CD4-positive, CD25-positive, alpha-beta regulatory T cell (primary cell): ENCODE measurements at regions not wholly inside any gene's neighbourhood (a gene's known extent, or its start where the extent isn't known, plus 50 kb on each side); places are given as distances from the start of the nearest gene placed in this dataset.
"Not testable (repeated sequence)": the region's sequence is repeated elsewhere in the genome, so short reads cannot be mapped to it uniquely, and the experiment has no call there.

Source experiments
- ATAC-seq, 2 donors: fragments of 150-1000 bp; cut with Tn5 transposase; one replicate each; pipeline ENCODE4 v1.10.0; 2021; ENCODE audit warnings: low read depth in 2 of 2, moderate number of reproducible peaks in 2 of 2, moderate library complexity in 1 of 2
- DNase-seq, 3 donors: peaks; one replicate each; pipeline versions ENCODE4 v3.0.0 to v3.0.0-alpha.2; 2012 to 2022; ENCODE audit warnings: mixed read lengths in 1 of 3
- H3K27ac ChIP-seq: one replicate; pipeline ENCODE4 v1.7.0; 2013; ENCODE audit warnings: mild to moderate bottlenecking, low read length; ENCODE audit not compliant: insufficient read depth, poor library complexity, severe bottlenecking
- H3K27me3 ChIP-seq: one replicate; pipeline ENCODE4 v1.7.0; 2013; ENCODE audit warnings: low read length; ENCODE audit not compliant: control insufficient read depth, insufficient read depth
- H3K36me3 ChIP-seq: one replicate; pipeline ENCODE4 v1.7.0; 2013; ENCODE audit warnings: mild to moderate bottlenecking, low read length, moderate library complexity; ENCODE audit not compliant: control insufficient read depth, insufficient read depth
- H3K4me1 ChIP-seq: 2 replicates; pipeline ENCODE4 v1.7.0; 2013; ENCODE audit warnings: mild to moderate bottlenecking, low read length; ENCODE audit not compliant: insufficient read depth, control insufficient read depth, poor library complexity, severe bottlenecking
- H3K4me3 ChIP-seq: one replicate; pipeline ENCODE4 v1.7.0; 2013; ENCODE audit warnings: low read depth, mild to moderate bottlenecking, low read length, moderate library complexity
- H3K9me3 ChIP-seq, 2 experiments: 1 replicate in 1 of 2; 2 replicates in 1 of 2; pipeline ENCODE4 v1.7.0; 2013; ENCODE audit warnings: low read length in 2 of 2, mild to moderate bottlenecking in 1 of 2, moderate library complexity in 1 of 2; ENCODE audit not compliant: control insufficient read depth in 2 of 2
- H3K27ac Mint-ChIP-seq, 3 donors: one replicate each; pipeline ENCODE4 v1.8.0; 2020 to 2022; ENCODE audit warnings: mild to moderate bottlenecking in 3 of 3, mixed read lengths in 3 of 3, moderate library complexity in 2 of 3
- H3K27me3 Mint-ChIP-seq: one replicate; pipeline ENCODE4 v1.8.0; 2022; ENCODE audit warnings: mild to moderate bottlenecking, mixed read lengths
- H3K36me3 Mint-ChIP-seq: one replicate; pipeline ENCODE4 v1.8.0; 2020; ENCODE audit warnings: mixed read lengths
- H3K4me1 Mint-ChIP-seq, 4 donors: one replicate each; pipeline ENCODE4 v1.8.0; 2020 to 2022; ENCODE audit warnings: mixed read lengths in 4 of 4, mild to moderate bottlenecking in 1 of 4
- H3K4me3 Mint-ChIP-seq, 4 donors: one replicate each; pipeline ENCODE4 v1.8.0; 2020 to 2022; ENCODE audit warnings: mild to moderate bottlenecking in 4 of 4, mixed read lengths in 4 of 4, moderate library complexity in 3 of 4
- H3K9me3 Mint-ChIP-seq, 7 donors: one replicate each; pipeline ENCODE4 v1.8.0; 2020 to 2022; ENCODE audit warnings: mixed read lengths in 7 of 7, mild to moderate bottlenecking in 3 of 7, moderate library complexity in 2 of 7

DNA sequence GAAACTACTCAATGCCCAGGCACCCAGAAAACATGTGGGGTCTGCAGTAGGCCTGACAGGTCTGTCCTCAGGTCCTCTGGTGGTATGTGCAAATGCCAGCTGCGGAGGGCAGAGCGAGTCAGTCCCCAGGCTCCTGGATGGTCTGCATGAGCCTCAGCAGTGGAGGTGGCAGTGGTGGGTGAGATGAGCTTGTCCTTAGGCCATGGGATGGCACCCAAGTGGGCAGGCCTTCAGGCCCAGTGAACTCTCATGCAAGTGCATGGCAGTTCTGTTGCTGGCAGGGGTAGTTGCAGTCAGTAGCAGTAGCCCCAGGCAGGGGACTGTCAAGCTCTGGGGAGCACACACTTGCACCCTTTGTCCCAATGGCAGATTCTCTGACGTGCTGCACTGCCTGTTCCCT, 106.3 kb upstream of the ANXA10 start:
- no peak overlapping the region for H3K27ac Mint-ChIP-seq
- H3K4me3 ChIP-seq, result no peak overlapping the region
- H3K4me3 Mint-ChIP-seq, result no peak overlapping the region
- no peaks in the 10 kb centered on the region for H3K27me3 Mint-ChIP-seq
- H3K36me3 ChIP-seq, result no peaks in the 10 kb centered on the region
- peaks cover 0 to 20% (median 6%) of the 10 kb centered on the region in 7 donors for H3K9me3 Mint-ChIP-seq
- no peaks in the 10 kb centered on the region for H3K36me3 Mint-ChIP-seq
- H3K4me1 Mint-ChIP-seq, result no peaks in the 10 kb centered on the region
- H3K27ac ChIP-seq, result no peak overlapping the region
- H3K4me1 ChIP-seq, result no peaks in the 10 kb centered on the region
- no peaks in the 10 kb centered on the region for H3K9me3 ChIP-seq
- no peak for ATAC-seq
- DNase-seq, result no peak
- no peaks in the 10 kb centered on the region for H3K27me3 ChIP-seq

DNA sequence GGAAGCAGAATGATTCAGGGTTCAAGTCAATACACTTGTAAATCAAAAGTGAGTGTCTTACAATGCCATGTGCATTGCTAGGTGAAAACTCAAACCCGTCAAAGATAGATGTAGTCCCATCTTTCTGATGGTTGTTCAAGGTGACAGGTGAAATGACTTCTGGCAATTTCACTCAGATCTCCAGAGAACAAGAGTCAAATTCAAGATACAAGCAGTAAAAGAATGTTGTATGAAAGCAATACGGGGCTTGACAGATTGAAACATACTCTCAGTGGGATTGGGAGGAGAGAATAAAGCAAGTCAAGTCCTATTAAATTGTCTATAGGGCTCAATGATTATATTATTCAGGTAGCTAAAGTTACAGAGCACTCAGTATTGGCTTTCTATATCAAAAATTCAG, 105.1 kb upstream of the ANXA10 start:
- no peak for ATAC-seq
- no peak overlapping the region for H3K4me3 ChIP-seq
- no peaks in the 10 kb centered on the region for H3K4me1 Mint-ChIP-seq
- no peaks in the 10 kb centered on the region for H3K36me3 Mint-ChIP-seq
- H3K27me3 ChIP-seq, result no peaks in the 10 kb centered on the region
- no peak overlapping the region for H3K27ac Mint-ChIP-seq
- H3K4me1 ChIP-seq, result no peaks in the 10 kb centered on the region
- no peak overlapping the region for H3K4me3 Mint-ChIP-seq
- no peaks in the 10 kb centered on the region for H3K9me3 ChIP-seq
- peaks cover 0 to 19% (median 4%) of the 10 kb centered on the region in 7 donors for H3K9me3 Mint-ChIP-seq
- no peaks in the 10 kb centered on the region for H3K27me3 Mint-ChIP-seq
- no peak overlapping the region for H3K27ac ChIP-seq
- no peaks in the 10 kb centered on the region for H3K36me3 ChIP-seq
- DNase-seq, result no peak

DNA sequence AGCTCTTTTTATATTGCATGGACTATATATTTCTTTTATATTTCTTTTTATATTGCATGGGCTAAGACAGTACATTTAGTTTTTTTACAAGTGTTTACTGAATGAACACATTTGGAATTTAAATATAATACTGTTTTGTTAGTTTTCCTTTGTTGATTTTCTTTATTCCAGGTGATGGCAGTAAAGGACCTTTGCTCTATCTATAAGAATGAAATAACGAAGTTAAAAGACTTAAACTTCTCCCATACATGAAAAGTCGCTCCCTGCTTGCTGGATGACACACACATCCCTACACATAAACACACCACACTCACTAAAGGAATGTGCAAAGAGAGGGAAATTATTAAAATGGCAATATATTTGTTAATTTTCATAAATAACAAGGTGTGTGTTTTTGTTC, 102.5 kb upstream of the ANXA10 start:
- Mint-ChIP-seq H3K4me1 (no peaks in the 10 kb centered on the region), H3K4me3 (no peak overlapping the region), H3K36me3 (no peaks in the 10 kb centered on the region), H3K27me3 (no peaks in the 10 kb centered on the region), H3K27ac (no peak overlapping the region), H3K9me3 (peaks cover 0 to 11% (median 3%) of the 10 kb centered on the region in 7 donors)
- no peak for ATAC-seq
- DNase-seq, result no peak
- no peaks in the 10 kb centered on the region for H3K9me3 ChIP-seq
- no peaks in the 10 kb centered on the region for H3K4me1 ChIP-seq
- H3K27me3 ChIP-seq, result no peaks in the 10 kb centered on the region
- H3K27ac ChIP-seq, result no peak overlapping the region
- no peak overlapping the region for H3K4me3 ChIP-seq
- no peaks in the 10 kb centered on the region for H3K36me3 ChIP-seq

DNA sequence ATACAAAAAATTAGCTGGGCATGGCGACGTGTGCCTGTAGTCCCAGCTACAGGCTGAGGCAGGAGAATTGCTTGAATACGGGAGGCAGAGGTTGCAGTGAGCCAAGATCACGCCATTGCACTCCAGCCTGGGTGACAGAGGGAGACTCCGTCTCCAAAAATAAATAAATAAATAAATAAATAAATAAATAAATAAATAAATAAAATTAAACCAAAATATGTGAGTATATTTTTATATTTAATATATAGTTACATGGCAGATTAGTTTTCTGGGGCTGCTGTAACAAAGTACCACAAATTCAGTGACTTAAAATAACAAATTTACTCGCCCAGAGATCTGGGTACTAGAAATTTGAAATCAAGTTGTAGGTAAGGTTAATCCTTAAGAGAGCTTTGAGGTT, 84.2 kb upstream of the ANXA10 start:
- DNase-seq, H3K4me3 ChIP-seq, H3K36me3 ChIP-seq, ATAC-seq, H3K36me3 Mint-ChIP-seq, H3K9me3 ChIP-seq, H3K9me3 Mint-ChIP-seq, H3K4me1 Mint-ChIP-seq, H3K4me3 Mint-ChIP-seq, H3K27me3 Mint-ChIP-seq, H3K27ac ChIP-seq, H3K4me1 ChIP-seq, H3K27me3 ChIP-seq, H3K27ac Mint-ChIP-seq: not testable (repeated sequence)

DNA sequence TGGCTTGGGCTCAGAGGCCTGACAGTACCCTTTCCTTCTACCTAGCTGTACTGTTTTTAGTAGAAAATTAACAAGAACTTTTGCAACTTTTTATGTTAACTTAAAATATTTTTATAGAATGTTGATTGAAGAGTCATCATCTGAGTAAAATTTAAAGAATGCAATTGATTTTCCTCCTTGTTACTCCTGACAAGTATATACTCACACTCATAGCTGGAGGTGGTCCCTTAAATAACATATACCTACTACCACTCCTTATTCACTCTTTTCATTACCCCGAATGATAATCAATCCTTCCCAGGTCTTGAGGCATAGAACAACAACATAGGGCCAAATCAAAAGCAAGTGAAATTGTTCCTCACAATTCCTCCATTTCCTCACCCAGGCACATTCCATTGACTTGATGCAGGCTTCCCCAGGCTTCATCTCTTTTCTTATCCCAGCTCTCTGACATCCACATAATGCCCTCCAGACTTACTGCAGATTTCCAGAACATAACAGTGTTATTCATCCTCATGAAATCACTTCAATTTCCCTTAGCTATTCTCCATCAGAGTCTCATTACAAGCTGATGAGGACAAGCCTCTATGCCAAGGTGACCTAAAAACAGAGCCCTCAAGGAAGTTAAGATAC, 73.2 kb upstream of the ANXA10 start:
- H3K4me3 ChIP-seq, result no peak overlapping the region
- DNase-seq, result no peak
- Mint-ChIP-seq H3K27me3 (no peaks in the 10 kb centered on the region), H3K9me3 (peaks cover 0 to 15% (median 5%) of the 10 kb centered on the region in 7 donors), H3K36me3 (no peaks in the 10 kb centered on the region), H3K4me3 (no peak overlapping the region), H3K27ac (no peak overlapping the region), H3K4me1 (no peaks in the 10 kb centered on the region)
- H3K9me3 ChIP-seq, result no peaks in the 10 kb centered on the region
- H3K4me1 ChIP-seq, result no peaks in the 10 kb centered on the region
- ATAC-seq, result no peak
- no peak overlapping the region for H3K27ac ChIP-seq
- H3K27me3 ChIP-seq, result no peaks in the 10 kb centered on the region
- H3K36me3 ChIP-seq, result no peaks in the 10 kb centered on the region

DNA sequence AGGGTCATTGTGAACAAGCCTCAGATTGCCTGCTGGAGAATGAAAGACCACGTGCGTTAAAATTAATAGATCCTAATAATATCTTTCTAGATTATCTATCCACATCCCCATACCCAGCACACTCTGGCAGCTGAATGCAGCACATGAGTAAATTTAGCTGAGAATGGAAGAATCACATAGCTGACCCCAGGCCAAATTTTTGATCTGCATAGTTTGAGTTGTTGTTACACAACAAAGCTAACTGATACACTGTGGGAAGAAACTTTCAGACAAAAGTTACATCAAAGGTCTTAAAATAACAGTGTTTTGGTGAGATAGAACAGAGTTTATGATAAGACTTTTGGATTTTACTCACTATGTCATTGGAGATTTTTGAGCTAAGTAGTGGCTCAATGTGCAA, 72.4 kb upstream of the ANXA10 start:
- Histone ChIP-seq H3K36me3 (no peaks in the 10 kb centered on the region), H3K9me3 (no peaks in the 10 kb centered on the region), H3K4me1 (no peaks in the 10 kb centered on the region), H3K27me3 (no peaks in the 10 kb centered on the region), H3K27ac (no peak overlapping the region), H3K4me3 (no peak overlapping the region)
- no peak overlapping the region for H3K27ac Mint-ChIP-seq
- no peak for DNase-seq
- H3K4me3 Mint-ChIP-seq, result no peak overlapping the region
- H3K27me3 Mint-ChIP-seq, result no peaks in the 10 kb centered on the region
- peaks cover 0 to 16% (median 5%) of the 10 kb centered on the region in 7 donors for H3K9me3 Mint-ChIP-seq
- H3K4me1 Mint-ChIP-seq, result no peaks in the 10 kb centered on the region
- H3K36me3 Mint-ChIP-seq, result no peaks in the 10 kb centered on the region
- ATAC-seq, result no peak

DNA sequence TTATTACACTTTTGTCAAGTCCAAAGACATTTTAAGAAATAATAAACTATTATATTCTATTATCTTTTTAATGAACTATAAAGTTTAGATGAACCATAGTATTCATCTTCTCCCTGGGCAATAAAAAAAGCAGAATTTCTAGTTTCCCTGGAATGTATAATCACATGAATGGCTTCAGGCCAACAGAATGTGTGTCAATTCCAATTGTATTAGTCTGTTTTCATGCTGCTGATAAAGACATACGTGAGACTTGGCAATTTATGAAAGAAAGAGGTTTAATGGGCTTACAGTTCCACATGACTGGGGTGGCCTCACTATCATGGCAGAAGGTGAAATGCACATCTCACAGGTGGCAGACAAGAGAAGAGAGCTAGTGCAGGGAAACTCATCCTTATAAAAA, 70.7 kb upstream of the ANXA10 start:
- Mint-ChIP-seq H3K36me3 (no peaks in the 10 kb centered on the region), H3K27me3 (no peaks in the 10 kb centered on the region), H3K27ac (no peak overlapping the region), H3K4me1 (no peaks in the 10 kb centered on the region), H3K4me3 (no peak overlapping the region), H3K9me3 (peaks cover 0 to 12% (median 3%) of the 10 kb centered on the region in 7 donors)
- no peak for DNase-seq
- Histone ChIP-seq H3K27ac (no peak overlapping the region), H3K4me1 (no peaks in the 10 kb centered on the region), H3K27me3 (no peaks in the 10 kb centered on the region), H3K36me3 (no peaks in the 10 kb centered on the region), H3K4me3 (no peak overlapping the region), H3K9me3 (no peaks in the 10 kb centered on the region)
- no peak for ATAC-seq

DNA sequence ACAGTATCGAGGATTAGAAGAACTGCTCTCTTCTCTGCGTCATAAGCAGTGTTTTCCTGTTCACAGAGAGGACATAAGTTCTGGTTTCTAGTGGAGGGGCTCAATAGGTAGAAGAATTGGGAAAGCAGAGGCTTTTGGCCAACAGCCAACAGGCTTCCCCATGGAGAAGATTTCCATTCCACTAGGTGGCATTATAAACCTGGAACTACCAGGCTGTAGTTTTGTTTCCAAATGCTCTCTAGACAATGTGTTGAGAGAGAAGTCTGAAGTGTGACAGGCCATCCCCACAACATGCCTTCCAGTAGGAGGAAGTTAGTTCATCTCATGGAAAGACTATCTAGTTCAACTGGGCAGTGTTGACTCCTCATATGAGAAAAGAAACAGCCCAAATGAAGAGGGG, 63.8 kb upstream of the ANXA10 start:
- Mint-ChIP-seq H3K27ac (no peak overlapping the region), H3K9me3 (peaks cover 0 to 8% (median 2%) of the 10 kb centered on the region in 7 donors), H3K36me3 (no peaks in the 10 kb centered on the region)

More for the DNA sequence above, 63.8 kb upstream of the ANXA10 start:
- ATAC-seq, result no peak
- Mint-ChIP-seq H3K4me3 (no peak overlapping the region), H3K4me1 (no peaks in the 10 kb centered on the region), H3K27me3 (no peaks in the 10 kb centered on the region)
- H3K9me3 ChIP-seq, result no peaks in the 10 kb centered on the region
- no peak overlapping the region for H3K4me3 ChIP-seq
- no peak for DNase-seq
- H3K36me3 ChIP-seq, result no peaks in the 10 kb centered on the region
- no peaks in the 10 kb centered on the region for H3K4me1 ChIP-seq
- H3K27me3 ChIP-seq, result no peaks in the 10 kb centered on the region
- no peak overlapping the region for H3K27ac ChIP-seq
